Mesothelial cell of epicardium (in vitro differentiated cells): ENCODE measurements at regions not wholly inside any gene's neighbourhood (a gene's known extent, or its start where the extent isn't known, plus 50 kb on each side); places are given as distances from the start of the nearest gene placed in this dataset.

Experiments
- DNase-seq, 2 experiments: peaks; one replicate each; pipeline ENCODE4 v3.0.0; 2021; ENCODE audit warnings: low spot score in 2 of 2; ENCODE audit not compliant: unreplicated experiment in 2 of 2
- H3K27ac Mint-ChIP-seq: 2 replicates; pipeline ENCODE4 v1.8.0; 2021; ENCODE audit warnings: mixed read lengths
- H3K27me3 Mint-ChIP-seq: 2 replicates; pipeline ENCODE4 v1.8.0; 2021; ENCODE audit warnings: low read depth, mixed read lengths
- H3K36me3 Mint-ChIP-seq: 2 replicates; pipeline ENCODE4 v1.8.0; 2021; ENCODE audit warnings: mixed read lengths
- H3K4me1 Mint-ChIP-seq: 2 replicates; pipeline ENCODE4 v1.8.0; 2021; ENCODE audit warnings: mixed read lengths
- H3K4me3 Mint-ChIP-seq: 2 replicates; pipeline ENCODE4 v1.8.0; 2021; ENCODE audit warnings: mild to moderate bottlenecking, moderate library complexity, mixed read lengths
- H3K9me3 Mint-ChIP-seq: 2 replicates; pipeline ENCODE4 v1.8.0; 2021; ENCODE audit warnings: mixed read lengths
- TF ChIP-seq, protein P1 (sequence below): fragments of 200-600 bp; sonication (generic); IDR thresholded peaks from one replicate; pipeline ENCODE4 v1.5.0; 2021; ENCODE audit warnings: antibody characterized with exemption; ENCODE audit not compliant: unreplicated experiment

DNA sequence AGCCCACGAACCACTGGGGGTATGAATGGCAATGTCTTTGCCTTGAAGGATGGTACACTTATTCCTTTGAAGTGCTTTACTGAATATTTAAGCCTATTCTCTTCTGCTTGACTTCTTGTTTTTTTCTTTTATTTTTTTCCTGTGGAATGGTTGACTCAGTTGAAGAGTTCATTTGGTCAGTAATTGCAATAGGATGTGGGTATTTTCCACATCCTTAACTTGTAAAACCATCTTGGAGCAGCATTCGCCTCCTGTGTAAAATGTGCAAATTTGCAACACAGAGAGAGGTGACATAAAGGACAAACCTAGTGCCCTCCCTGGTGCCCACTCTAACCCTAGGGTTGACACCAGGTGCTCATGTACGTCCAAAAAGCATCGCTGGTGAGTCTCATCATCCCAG is 347.0 kb downstream of the GATA3 start:
- H3K36me3 Mint-ChIP-seq, result no peaks in the 10 kb centered on the region
- H3K4me1 Mint-ChIP-seq, result peaks cover 26% of the 10 kb centered on the region
- DNase-seq, result no peak
- no peak overlapping the region for H3K4me3 Mint-ChIP-seq
- no peak overlapping the region for H3K27ac Mint-ChIP-seq
- TF ChIP-seq, protein P1, sequence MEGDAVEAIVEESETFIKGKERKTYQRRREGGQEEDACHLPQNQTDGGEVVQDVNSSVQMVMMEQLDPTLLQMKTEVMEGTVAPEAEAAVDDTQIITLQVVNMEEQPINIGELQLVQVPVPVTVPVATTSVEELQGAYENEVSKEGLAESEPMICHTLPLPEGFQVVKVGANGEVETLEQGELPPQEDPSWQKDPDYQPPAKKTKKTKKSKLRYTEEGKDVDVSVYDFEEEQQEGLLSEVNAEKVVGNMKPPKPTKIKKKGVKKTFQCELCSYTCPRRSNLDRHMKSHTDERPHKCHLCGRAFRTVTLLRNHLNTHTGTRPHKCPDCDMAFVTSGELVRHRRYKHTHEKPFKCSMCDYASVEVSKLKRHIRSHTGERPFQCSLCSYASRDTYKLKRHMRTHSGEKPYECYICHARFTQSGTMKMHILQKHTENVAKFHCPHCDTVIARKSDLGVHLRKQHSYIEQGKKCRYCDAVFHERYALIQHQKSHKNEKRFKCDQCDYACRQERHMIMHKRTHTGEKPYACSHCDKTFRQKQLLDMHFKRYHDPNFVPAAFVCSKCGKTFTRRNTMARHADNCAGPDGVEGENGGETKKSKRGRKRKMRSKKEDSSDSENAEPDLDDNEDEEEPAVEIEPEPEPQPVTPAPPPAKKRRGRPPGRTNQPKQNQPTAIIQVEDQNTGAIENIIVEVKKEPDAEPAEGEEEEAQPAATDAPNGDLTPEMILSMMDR, result no peak
- H3K9me3 Mint-ChIP-seq, result no peaks in the 10 kb centered on the region
- no peaks in the 10 kb centered on the region for H3K27me3 Mint-ChIP-seq

DNA sequence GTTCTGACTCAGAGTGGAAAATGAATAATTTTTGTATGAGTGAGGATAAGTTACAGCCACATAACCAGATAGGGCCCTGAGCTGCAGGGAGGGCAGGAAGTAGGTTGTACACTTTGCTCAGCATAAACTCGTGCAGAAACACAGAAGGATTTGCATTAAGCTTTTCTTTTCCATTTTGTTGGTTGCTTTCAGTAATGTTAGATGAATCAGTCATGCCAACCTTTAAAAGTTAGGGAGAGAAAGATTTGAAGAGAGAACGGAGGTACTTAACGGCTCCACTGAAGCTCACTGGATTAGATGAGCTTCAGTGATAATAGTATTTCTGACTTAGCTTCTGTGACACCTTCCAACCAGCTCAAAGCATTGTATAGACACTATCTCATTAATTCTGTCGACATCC is 348.1 kb downstream of the GATA3 start:
- Mint-ChIP-seq H3K27ac (no peak overlapping the region), H3K4me1 (peaks cover 31% of the 10 kb centered on the region), H3K9me3 (no peaks in the 10 kb centered on the region), H3K36me3 (no peaks in the 10 kb centered on the region), H3K4me3 (no peak overlapping the region), H3K27me3 (no peaks in the 10 kb centered on the region)
- no peak for DNase-seq
- TF ChIP-seq, protein P1, result no peak

DNA sequence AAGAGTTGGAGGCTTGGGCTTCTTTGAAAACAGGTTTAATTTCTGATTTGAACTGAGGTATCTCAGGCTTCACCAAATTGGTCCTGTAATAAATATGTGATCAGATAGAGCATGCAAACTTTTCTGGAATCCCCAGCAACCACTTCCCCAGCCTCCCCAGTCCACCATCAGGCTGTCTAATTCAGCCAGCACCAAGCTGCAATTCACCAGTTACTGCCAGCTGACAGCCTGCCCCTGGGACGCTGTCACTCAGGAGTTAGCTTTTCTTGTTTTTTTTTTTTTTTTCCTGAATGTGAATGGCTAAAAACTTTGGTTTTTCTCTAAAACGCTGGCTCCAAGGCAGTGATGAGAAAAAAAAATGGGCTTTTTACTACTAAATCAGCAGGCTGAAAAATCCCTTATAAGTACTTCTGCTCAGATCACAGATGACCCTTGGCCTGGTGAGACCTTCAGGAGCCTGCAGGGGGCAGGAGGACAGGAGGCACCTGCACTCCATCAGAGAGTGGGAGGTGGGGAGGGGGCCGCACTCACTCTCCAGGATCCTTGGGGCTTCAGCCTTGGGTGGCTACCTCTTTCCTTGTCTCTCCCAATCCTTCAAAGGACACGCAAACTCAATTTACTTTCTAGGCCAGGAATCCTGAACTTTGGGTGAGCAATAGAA is 349.4 kb downstream of the GATA3 start:
- Mint-ChIP-seq H3K4me1 (peaks cover 28% of the 10 kb centered on the region), H3K27ac (no peak overlapping the region), H3K9me3 (no peaks in the 10 kb centered on the region), H3K27me3 (no peaks in the 10 kb centered on the region), H3K4me3 (no peak overlapping the region), H3K36me3 (no peaks in the 10 kb centered on the region)
- TF ChIP-seq, protein P1, result no peak
- no peak for DNase-seq

DNA sequence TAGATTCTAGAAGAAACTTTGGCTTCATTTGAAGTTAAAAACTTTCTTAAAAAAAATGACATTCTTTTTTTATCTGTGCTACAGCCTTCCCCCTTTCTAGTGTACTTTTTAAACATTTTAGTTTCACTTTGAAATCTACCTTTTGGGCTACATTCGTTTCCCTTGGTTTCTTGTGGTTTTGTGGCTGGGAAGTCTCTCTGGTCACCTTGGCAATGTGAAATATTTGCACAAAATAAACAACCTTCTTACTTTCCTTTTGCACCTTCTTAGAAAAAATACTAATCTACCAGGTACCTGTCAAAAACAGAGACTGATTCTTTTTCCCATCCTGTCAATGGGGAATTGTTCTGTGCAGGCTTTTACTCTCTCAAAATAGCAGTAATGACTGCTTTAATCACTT is 350.2 kb downstream of the GATA3 start:
- H3K4me3 Mint-ChIP-seq, result no peak overlapping the region
- H3K4me1 Mint-ChIP-seq, result peaks cover 28% of the 10 kb centered on the region
- no peaks in the 10 kb centered on the region for H3K36me3 Mint-ChIP-seq
- no peak for DNase-seq
- TF ChIP-seq, protein P1, result no peak
- H3K27ac Mint-ChIP-seq, result no peak overlapping the region
- H3K9me3 Mint-ChIP-seq, result no peaks in the 10 kb centered on the region
- H3K27me3 Mint-ChIP-seq, result no peaks in the 10 kb centered on the region

DNA sequence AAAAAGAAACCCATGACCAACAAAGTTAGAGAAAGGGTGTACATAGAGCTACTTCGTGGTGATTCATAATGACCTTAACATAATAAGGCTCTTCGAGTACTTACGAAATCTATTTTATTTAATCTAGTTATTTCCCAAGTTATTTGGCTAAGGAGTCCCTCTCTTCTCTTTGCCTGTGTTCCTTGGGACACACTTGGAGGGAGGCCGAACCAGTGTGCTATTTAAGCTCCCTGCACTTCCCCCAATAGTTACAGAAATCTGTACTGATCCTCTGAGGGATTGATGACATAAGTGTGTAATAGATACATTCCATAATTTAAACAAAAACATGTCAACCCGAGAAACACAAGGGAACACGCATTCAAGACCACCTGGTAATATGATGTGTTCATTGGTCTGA is 351.1 kb downstream of the GATA3 start:
- no peak for DNase-seq
- H3K4me3 Mint-ChIP-seq, result no peak overlapping the region
- no peaks in the 10 kb centered on the region for H3K36me3 Mint-ChIP-seq
- no peaks in the 10 kb centered on the region for H3K9me3 Mint-ChIP-seq
- H3K27me3 Mint-ChIP-seq, result no peaks in the 10 kb centered on the region
- H3K4me1 Mint-ChIP-seq, result peaks cover 28% of the 10 kb centered on the region
- TF ChIP-seq, protein P1, result no peak
- no peak overlapping the region for H3K27ac Mint-ChIP-seq
